ENCODE measurements at regions not wholly inside any gene's neighbourhood (a gene's known extent, or its start where the extent isn't known, plus 50 kb on each side); places are given as distances from the start of the nearest gene placed in this dataset.

DNA sequence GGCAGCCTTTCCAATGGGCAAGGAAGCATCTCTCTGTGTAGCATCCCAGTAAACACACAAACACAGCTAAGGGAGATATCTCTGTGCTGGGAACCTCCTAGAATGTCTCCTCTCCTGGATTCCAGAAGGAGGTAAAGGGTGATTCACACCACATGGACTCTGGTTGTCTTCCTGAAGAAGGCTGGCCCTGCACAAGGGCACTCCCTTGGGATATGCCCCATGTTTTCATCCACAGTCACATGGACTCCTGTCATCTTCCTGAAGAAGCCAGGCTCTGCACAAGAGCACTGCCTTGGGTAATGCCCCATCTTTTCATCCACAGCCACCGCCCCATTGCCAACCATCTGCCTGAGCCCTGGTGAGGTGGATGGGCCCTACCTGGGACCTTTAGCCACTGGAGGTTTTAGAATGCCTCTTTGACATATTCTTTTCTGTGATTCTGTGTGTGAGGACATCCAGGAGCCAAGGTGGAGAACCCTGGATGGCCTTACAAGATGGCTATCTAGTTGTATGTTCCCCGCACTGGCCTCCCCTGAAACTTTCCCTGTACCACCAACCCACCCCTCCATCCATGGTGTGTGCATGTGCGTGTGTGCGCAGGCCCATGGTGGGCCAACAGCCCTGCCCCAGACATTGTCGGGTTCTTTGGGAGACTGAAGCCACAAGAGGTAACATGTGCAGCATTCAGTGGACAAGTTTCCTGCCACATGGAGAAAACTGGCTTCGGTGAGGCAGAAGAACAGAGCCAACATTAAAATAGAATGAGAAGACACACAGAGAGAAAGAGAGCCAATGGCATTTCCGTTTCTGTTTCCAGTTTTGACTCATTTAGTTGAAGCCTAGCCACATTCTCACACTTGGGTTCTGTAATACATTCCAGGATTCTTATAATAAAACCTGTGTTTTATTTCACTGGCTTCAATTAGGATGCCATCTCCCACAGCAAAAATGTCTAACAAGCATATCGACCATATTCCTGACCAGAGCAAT lies 110.2 kb upstream of the CST7 start:
- Histone ChIP-seq H3K9me3 (ENCODE audit: control insufficient read depth, insufficient read depth, low read depth, low read length) (no peaks in the 10 kb centered on the region), H3K27ac (ENCODE audit: extremely low read depth, low read depth, low read length) (no peak overlapping the region), H3K4me3 (ENCODE audit: low read depth, low read length) (no peak overlapping the region), H3K4me1 (ENCODE audit: control insufficient read depth, insufficient read depth, low read length) (no peaks in the 10 kb centered on the region), H3K36me3 (ENCODE audit: control insufficient read depth in 2 of 2, insufficient read depth in 1 of 2, low read length in 2 of 2) (no peaks in the 10 kb centered on the region)
- POLR2A ChIA-PET, result no interaction called here
- TF ChIP-seq ZBTB8A (tag by site-specific recombination; IDR thresholded peaks at IDR 0.05), result no peak
- TF ChIP-seq ZNF140 (tag by site-specific recombination; IDR thresholded peaks at IDR 0.05), result no peak
- no peak for TF ChIP-seq ZNF2 (tag by site-specific recombination; IDR thresholded peaks at IDR 0.05)
- no peak for TF ChIP-seq ZNF114 (tag by site-specific recombination; IDR thresholded peaks at IDR 0.05)
- no peak for TF ChIP-seq ZNF692 (tag by site-specific recombination; IDR thresholded peaks at IDR 0.05)
- TF ChIP-seq ZNF555 (tag by site-specific recombination; conservative IDR thresholded peaks at IDR 0.05), result no peak
- no peak for TF ChIP-seq ZNF274 (IDR thresholded peaks at IDR 0.05; ENCODE audit: low read length)
- TF ChIP-seq ZNF274 (tag by site-specific recombination; IDR thresholded peaks at IDR 0.05; ENCODE audit: borderline replicate concordance), result no peak
- no peak for TF ChIP-seq ZNF768 (tag by site-specific recombination; IDR thresholded peaks at IDR 0.05)
- TF ChIP-seq ZNF558 (tag by site-specific recombination; IDR thresholded peaks at IDR 0.05), result no peak
- TF ChIP-seq ZBTB11 (tag by site-specific recombination; conservative IDR thresholded peaks at IDR 0.05; ENCODE audit: low read depth), result no peak
- TF ChIP-seq, protein P1, sequence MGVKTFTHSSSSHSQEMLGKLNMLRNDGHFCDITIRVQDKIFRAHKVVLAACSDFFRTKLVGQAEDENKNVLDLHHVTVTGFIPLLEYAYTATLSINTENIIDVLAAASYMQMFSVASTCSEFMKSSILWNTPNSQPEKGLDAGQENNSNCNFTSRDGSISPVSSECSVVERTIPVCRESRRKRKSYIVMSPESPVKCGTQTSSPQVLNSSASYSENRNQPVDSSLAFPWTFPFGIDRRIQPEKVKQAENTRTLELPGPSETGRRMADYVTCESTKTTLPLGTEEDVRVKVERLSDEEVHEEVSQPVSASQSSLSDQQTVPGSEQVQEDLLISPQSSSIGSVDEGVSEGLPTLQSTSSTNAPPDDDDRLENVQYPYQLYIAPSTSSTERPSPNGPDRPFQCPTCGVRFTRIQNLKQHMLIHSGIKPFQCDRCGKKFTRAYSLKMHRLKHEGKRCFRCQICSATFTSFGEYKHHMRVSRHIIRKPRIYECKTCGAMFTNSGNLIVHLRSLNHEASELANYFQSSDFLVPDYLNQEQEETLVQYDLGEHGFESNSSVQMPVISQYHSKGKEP (tag by site-specific recombination; IDR thresholded peaks at IDR 0.05), result no peak
- CTCF ChIA-PET, result interaction anchor here (0.5 to 0.7 kb wide), 2 partner anchors 64 to 357 kb away, joined by 3 to 5 read pairs; no protein-coding TSS in a partner anchor

GRCh38 chr20:24840121-24840713 lies 108.9 kb upstream of the CST7 start:
- ChIA-PET POLR2A (no interaction called here), CTCF (no interaction called here)
- no peaks in the 10 kb centered on the region for H3K9me3 ChIP-seq (ENCODE audit: control insufficient read depth, insufficient read depth, low read depth, low read length)
- H3K27ac ChIP-seq (ENCODE audit: extremely low read depth, low read depth, low read length), result no peak overlapping the region
- H3K4me1 ChIP-seq (ENCODE audit: control insufficient read depth, insufficient read depth, low read length), result no peaks in the 10 kb centered on the region
- no peaks in the 10 kb centered on the region for H3K36me3 ChIP-seq (ENCODE audit: control insufficient read depth in 2 of 2, insufficient read depth in 1 of 2, low read length in 2 of 2)
- H3K4me3 ChIP-seq (ENCODE audit: low read depth, low read length), result no peak overlapping the region
- TF ChIP-seq WT1 (tag by site-specific recombination; IDR thresholded peaks at IDR 0.05) (no peak), ZSCAN4 (tag by site-specific recombination; IDR thresholded peaks at IDR 0.05) (no peak), ZNF341 (tag by site-specific recombination; IDR thresholded peaks at IDR 0.05; ENCODE audit: low read depth) (no peak), SCRT2 (tag by site-specific recombination; IDR thresholded peaks at IDR 0.05) (peak; percentile 58; the same call in 1 of the 2 replicates), ZBTB49 (tag by site-specific recombination; IDR thresholded peaks at IDR 0.05; ENCODE audit: low read depth) (no peak), GFI1B (tag by site-specific recombination; IDR thresholded peaks at IDR 0.05) (no peak), ZNF138 (tag by site-specific recombination; IDR thresholded peaks at IDR 0.05; ENCODE audit: borderline replicate concordance) (no peak), SCRT1 (tag by site-specific recombination; IDR thresholded peaks at IDR 0.05; ENCODE audit: borderline replicate concordance) (peak; percentile 25; the same call in 1 of the 2 replicates), KLF9 (tag by site-specific recombination; IDR thresholded peaks at IDR 0.05; ENCODE audit: low read depth) (no peak), ZNF37A (tag by site-specific recombination; IDR thresholded peaks at IDR 0.05) (no peak)
